BLaER1 (cell line): ENCODE measurements at regions not wholly inside any gene's neighbourhood (a gene's known extent, or its start where the extent isn't known, plus 50 kb on each side); places are given as distances from the start of the nearest gene placed in this dataset.

Source experiments
- H3K27ac ChIP-seq: shearing (Covaris generic); formaldehyde crosslinking; 2 replicates; pipeline ENCODE4 v1.8.1; 2022
- H3K27me3 ChIP-seq: shearing (Covaris generic); formaldehyde crosslinking; 2 replicates; pipeline ENCODE4 v1.8.1; 2022
- H3K36me3 ChIP-seq: shearing (Covaris generic); formaldehyde crosslinking; 2 replicates; pipeline ENCODE4 v1.8.1; 2022
- H3K4me1 ChIP-seq: shearing (Covaris generic); formaldehyde crosslinking; 2 replicates; pipeline ENCODE4 v1.8.1; 2022
- H3K4me2 ChIP-seq: shearing (Covaris generic); formaldehyde crosslinking; 2 replicates; pipeline ENCODE4 v1.8.1; 2022
- H3K4me3 ChIP-seq: shearing (Covaris generic); formaldehyde crosslinking; 2 replicates; pipeline ENCODE4 v1.8.1; 2022
- H3K9ac ChIP-seq: shearing (Covaris generic); formaldehyde crosslinking; 2 replicates; pipeline ENCODE4 v1.8.1; 2022
- H3K9me3 ChIP-seq: shearing (Covaris generic); formaldehyde crosslinking; 2 replicates; pipeline ENCODE4 v1.8.1; 2022
- H4K20me1 ChIP-seq: shearing (Covaris generic); formaldehyde crosslinking; 2 replicates; pipeline ENCODE4 v1.8.1; 2022
- Cebpa-rat ChIP-seq: shearing (Covaris generic); IDR thresholded peaks from 2 replicates; pipeline ENCODE4 v1.8.1; 2022

DNA sequence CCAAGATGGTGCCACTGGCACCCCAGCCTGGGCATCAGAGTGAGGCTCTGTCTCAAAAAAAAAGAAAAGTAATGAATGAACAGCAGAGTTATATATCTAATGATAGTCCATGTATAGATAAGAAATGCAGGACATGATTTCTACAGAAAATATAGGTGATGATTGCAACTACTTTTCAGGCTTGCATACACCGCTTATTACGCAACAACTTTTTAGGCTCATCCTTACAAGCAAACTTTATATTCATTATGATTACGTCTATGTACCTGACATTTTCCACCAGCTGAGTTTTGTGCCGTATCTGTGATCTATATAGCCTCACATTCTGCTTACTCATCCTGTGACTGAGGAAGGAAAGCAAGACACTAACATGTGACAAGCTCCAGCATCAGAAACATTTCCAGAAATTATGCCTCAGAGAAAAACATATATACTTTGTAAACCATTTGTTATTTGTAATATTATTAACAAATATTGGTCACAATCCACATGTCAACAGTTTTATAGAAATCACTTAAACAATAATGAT is 906.3 kb downstream of the ZPLD1 start:
- no peaks in the 10 kb centered on the region for H3K27me3 ChIP-seq
- no peaks in the 10 kb centered on the region for H3K9me3 ChIP-seq
- TF ChIP-seq Cebpa-rat, result peak; percentile 56; the same call in 1 of the 2 replicates
- no peaks in the 10 kb centered on the region for H4K20me1 ChIP-seq
- H3K9ac ChIP-seq, result no peak overlapping the region
- no peaks in the 10 kb centered on the region for H3K4me1 ChIP-seq
- H3K36me3 ChIP-seq, result no peaks in the 10 kb centered on the region
- no peak overlapping the region for H3K4me2 ChIP-seq
- H3K27ac ChIP-seq, result no peak overlapping the region
- no peak overlapping the region for H3K4me3 ChIP-seq

DNA sequence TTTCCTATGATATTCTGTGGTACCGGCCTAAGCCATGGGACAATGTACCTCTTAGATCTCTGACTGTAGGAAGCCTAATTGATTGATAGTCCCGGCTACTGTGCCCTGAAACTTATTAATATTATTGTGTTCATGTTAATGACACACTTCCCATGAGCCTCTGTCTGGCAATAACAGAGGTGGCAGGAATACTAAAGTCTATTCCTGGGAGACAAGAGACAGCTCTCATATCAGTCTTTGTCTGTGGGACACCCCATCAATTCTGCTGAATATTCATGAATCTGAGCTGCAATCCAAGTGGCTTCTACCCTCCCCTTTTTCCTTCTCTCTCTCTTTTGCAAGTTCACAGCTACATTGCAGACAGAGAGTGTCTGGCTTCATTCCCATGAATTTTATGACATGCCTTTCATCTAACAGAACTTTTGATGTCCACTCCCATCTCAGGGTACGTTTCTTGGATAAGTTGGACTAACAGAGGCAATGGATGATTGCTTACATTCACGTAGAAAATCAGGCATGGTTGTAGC is 907.5 kb downstream of the ZPLD1 start:
- H3K9ac ChIP-seq, result no peak overlapping the region
- no peak overlapping the region for H3K27ac ChIP-seq
- TF ChIP-seq Cebpa-rat, result no peak
- no peaks in the 10 kb centered on the region for H3K9me3 ChIP-seq
- no peak overlapping the region for H3K4me3 ChIP-seq
- no peaks in the 10 kb centered on the region for H3K36me3 ChIP-seq
- no peaks in the 10 kb centered on the region for H3K4me1 ChIP-seq
- H3K4me2 ChIP-seq, result no peak overlapping the region
- H3K27me3 ChIP-seq, result no peaks in the 10 kb centered on the region
- no peaks in the 10 kb centered on the region for H4K20me1 ChIP-seq

DNA sequence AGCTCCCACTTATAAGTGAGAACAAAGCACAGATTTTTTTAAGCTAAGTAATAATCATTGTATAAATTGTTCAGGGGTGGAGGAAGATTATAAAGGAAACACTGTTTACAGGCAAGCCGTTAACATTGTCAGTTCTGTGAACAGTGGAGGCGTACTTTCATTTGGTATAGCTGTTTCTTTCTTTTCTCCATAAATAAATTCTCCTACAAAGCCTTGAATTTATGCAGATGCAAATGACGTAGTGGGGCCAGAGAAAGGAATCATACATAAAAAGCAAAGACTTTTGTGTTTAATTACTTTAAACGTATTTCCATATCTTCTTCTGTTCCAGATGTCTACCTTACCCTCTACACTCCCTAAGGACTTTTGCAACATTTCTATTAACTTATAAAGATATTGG is 914.9 kb downstream of the ZPLD1 start:
- Histone ChIP-seq H3K27me3 (no peaks in the 10 kb centered on the region), H3K36me3 (no peaks in the 10 kb centered on the region), H3K4me2 (no peak overlapping the region), H3K4me3 (no peak overlapping the region), H3K9me3 (no peaks in the 10 kb centered on the region), H4K20me1 (no peaks in the 10 kb centered on the region), H3K27ac (no peak overlapping the region), H3K4me1 (no peaks in the 10 kb centered on the region), H3K9ac (no peak overlapping the region)
- TF ChIP-seq Cebpa-rat, result no peak

DNA sequence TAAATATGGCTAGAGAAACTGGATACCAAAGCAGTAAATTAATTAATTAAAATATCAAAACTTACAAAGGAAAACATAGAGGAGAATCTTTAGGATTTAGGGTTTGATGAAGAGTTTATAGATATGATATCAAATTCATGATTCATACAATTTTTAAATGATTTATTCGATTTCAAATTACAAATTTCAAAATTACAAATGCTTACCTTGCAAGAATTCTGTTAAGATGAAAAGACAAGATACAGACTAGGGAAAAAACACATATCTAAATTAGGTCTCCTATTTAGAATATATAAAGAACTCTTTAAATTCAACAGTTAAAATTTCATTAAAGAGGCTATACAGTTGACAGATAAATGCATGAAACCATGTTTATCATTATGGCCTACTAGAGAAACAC is 930.7 kb downstream of the ZPLD1 start:
- H3K9me3 ChIP-seq, result no peaks in the 10 kb centered on the region
- H3K4me1 ChIP-seq, result no peaks in the 10 kb centered on the region
- H3K4me2 ChIP-seq, result no peak overlapping the region
- no peaks in the 10 kb centered on the region for H3K36me3 ChIP-seq
- no peaks in the 10 kb centered on the region for H3K27me3 ChIP-seq
- H4K20me1 ChIP-seq, result no peaks in the 10 kb centered on the region
- no peak overlapping the region for H3K9ac ChIP-seq
- TF ChIP-seq Cebpa-rat, result no peak
- no peak overlapping the region for H3K4me3 ChIP-seq
- H3K27ac ChIP-seq, result no peak overlapping the region

DNA sequence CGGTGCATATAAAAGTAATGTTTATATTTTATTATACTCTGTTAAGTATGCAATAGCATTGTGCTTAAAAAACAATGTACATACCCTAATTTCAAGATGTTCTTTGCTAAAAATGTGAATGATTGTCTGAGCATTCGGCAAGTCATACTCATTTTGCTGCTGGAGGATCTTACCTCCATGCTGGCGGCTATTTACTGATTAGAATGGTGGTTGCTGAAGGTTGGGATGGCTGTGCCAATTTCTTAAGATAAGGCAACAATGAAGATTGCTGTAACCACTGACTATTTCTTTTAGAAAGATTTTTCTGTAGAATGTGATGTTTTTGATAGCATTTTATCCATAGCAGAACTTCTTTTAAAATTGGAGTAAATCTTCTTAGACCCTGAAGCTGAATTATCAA is 932.7 kb downstream of the ZPLD1 start:
- Histone ChIP-seq H4K20me1 (no peaks in the 10 kb centered on the region), H3K9ac (no peak overlapping the region), H3K27ac (no peak overlapping the region), H3K4me3 (no peak overlapping the region), H3K9me3 (no peaks in the 10 kb centered on the region), H3K36me3 (no peaks in the 10 kb centered on the region), H3K4me2 (no peak overlapping the region), H3K27me3 (no peaks in the 10 kb centered on the region), H3K4me1 (no peaks in the 10 kb centered on the region)
- no peak for TF ChIP-seq Cebpa-rat

DNA sequence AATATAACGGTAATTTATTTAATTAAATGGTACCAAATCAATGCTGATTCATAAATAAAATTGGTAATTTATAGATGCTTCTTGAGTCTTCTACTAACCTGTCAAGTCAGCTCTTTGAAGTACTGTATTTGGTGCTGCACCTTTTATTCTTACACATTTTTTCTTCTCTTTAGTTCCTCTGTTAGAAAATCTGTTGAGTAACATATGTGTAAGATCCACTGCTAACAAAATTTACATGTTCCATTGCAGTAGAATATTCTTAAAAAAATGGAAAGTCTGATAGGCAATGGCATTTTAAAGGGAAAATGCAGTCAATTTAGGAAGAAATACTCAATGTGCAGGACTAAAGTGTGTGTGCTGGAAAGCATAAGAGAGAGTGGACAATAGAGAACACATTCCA is 936.6 kb downstream of the ZPLD1 start:
- H3K4me1 ChIP-seq, result no peaks in the 10 kb centered on the region
- no peaks in the 10 kb centered on the region for H3K9me3 ChIP-seq
- no peaks in the 10 kb centered on the region for H4K20me1 ChIP-seq
- H3K27me3 ChIP-seq, result no peaks in the 10 kb centered on the region
- no peaks in the 10 kb centered on the region for H3K36me3 ChIP-seq
- H3K4me3 ChIP-seq, result no peak overlapping the region
- H3K9ac ChIP-seq, result no peak overlapping the region
- TF ChIP-seq Cebpa-rat, result no peak
- no peak overlapping the region for H3K27ac ChIP-seq
- no peak overlapping the region for H3K4me2 ChIP-seq

DNA sequence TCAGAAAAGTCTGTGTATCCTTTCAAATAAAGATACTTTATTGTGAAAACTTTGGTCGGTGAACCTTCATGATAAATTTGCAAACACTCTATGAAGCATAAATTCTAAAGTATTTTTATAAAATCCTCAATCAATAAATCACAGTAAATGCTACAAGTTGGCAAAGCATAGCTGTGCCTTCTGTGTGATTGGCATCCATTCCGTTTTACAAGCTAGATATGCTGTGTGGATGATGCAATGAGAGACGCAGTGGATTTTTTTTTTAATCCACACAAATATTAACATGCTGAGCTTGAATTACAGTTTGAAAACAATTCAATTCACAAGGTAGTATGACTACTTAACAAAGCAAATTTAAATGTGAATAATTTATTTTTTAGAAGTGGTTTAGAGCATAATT is 937.2 kb downstream of the ZPLD1 start:
- no peak for TF ChIP-seq Cebpa-rat

DNA sequence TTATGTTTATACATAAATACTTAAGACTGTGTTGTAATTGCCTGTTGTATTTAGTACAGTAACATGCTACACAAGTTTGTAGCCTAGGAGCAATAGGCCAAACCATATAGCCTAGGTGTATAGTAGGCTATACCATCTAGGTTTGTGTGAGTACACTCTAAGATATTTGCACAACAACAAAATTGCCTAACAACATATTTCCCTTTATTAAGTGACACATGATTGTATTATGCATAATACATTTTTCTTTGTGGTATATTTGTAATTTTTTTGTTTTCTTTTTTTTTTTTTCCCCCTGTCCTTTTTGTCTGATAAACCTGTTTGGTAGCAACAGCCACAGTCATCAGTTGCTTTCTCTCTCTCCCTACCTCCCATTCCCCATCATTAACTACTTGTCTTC is 945.6 kb downstream of the ZPLD1 start:
- no peak for TF ChIP-seq Cebpa-rat
- Histone ChIP-seq H4K20me1 (no peaks in the 10 kb centered on the region), H3K27ac (no peak overlapping the region), H3K4me3 (no peak overlapping the region), H3K27me3 (no peaks in the 10 kb centered on the region), H3K4me2 (no peak overlapping the region), H3K4me1 (no peaks in the 10 kb centered on the region), H3K36me3 (no peaks in the 10 kb centered on the region), H3K9ac (no peak overlapping the region), H3K9me3 (no peaks in the 10 kb centered on the region)

More for the DNA sequence above, 937.2 kb downstream of the ZPLD1 start:
- Histone ChIP-seq H3K27me3 (no peaks in the 10 kb centered on the region), H3K9ac (no peak overlapping the region), H3K27ac (no peak overlapping the region), H3K4me3 (no peak overlapping the region), H3K4me2 (no peak overlapping the region), H4K20me1 (no peaks in the 10 kb centered on the region), H3K4me1 (no peaks in the 10 kb centered on the region), H3K9me3 (no peaks in the 10 kb centered on the region), H3K36me3 (no peaks in the 10 kb centered on the region)

DNA sequence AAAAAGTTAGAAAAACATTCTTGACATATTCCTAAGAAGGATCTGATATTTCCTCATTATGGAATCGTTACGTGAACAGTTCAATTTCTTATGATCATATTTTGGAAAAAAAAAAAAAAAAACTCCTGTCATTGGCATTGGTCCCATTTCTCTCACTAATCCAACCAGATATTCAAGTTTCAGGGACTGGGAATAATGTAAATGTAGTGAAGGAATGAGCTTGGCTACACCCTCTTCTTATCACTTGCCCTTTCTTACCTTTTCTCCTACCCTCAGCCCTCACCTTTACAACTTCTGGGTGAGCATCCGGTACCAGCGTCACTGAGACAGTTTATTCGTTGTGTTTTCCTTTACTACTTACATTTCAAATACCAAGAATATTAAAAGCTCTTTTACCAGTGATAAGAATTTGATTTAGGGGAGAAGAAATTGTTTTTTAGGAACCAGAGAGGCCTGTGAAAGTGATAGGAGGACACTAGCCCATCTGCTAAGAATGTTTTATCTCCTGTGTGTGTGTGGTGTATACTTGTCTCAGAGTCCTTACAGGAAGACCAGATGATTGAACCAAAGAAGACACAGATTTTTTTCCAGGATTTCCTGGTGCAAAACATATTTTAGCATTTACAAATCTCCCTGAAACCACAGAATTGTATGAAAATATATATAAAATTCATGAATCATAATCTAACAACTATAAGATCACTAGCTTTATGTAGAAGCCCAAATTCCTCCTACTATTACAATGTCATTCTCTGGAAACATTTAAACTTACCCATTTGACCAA is 946.7 kb downstream of the ZPLD1 start:
- Histone ChIP-seq H3K27ac (no peak overlapping the region), H3K4me2 (no peak overlapping the region)
- no peak for TF ChIP-seq Cebpa-rat

DNA sequence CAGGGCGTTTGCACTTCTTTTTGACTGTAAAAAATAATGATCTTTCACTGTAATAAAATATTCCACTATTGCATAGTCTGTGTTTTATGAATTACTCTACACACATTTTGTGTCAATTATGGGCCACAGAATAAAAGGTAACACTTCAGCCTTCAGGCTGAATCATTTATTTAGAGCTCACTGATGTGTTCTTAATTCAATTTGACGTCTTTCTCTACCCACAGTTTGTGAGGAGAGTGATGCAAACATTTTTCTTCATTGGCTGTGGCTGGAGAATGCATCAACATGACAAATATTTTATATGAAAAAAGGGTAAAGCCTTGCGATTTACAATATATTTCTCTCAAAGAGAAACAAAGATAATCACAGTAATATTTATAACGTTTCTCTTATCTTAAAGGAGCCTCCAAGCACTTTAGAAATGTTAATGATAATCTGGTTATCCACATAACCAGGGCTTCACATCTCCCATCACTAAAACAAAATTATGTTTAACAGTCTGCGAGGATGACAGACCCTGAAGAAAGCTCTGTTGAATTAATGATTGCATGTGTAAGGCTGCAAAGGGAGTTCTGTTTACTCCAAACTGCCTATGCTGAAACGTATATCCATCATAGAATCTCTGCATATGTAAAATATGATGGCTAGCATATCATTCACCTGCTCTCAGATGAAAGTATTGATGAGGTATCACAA is 951.3 kb downstream of the ZPLD1 start:
- Histone ChIP-seq H3K4me1 (no peaks in the 10 kb centered on the region), H3K27me3 (no peaks in the 10 kb centered on the region), H3K4me2 (no peak overlapping the region), H4K20me1 (no peaks in the 10 kb centered on the region), H3K9me3 (no peaks in the 10 kb centered on the region), H3K9ac (no peak overlapping the region), H3K27ac (no peak overlapping the region), H3K4me3 (no peak overlapping the region), H3K36me3 (no peaks in the 10 kb centered on the region)
- TF ChIP-seq Cebpa-rat, result no peak

More for the DNA sequence above, 946.7 kb downstream of the ZPLD1 start:
- Histone ChIP-seq H4K20me1 (no peaks in the 10 kb centered on the region), H3K9ac (no peak overlapping the region), H3K9me3 (no peaks in the 10 kb centered on the region), H3K4me1 (no peaks in the 10 kb centered on the region), H3K4me3 (no peak overlapping the region), H3K27me3 (no peaks in the 10 kb centered on the region), H3K36me3 (no peaks in the 10 kb centered on the region)
